22Rv1 (cell line): ENCODE measurements at regions not wholly inside any gene's neighbourhood (a gene's known extent, or its start where the extent isn't known, plus 50 kb on each side); places are given as distances from the start of the nearest gene placed in this dataset.

ENCODE experiments used
- H3K27ac ChIP-seq: fragments of 450-650 bp; 2 replicates; pipeline ENCODE4 v1.5.1; 2017
- ZFX ChIP-seq: fragments of 450-650 bp; IDR thresholded peaks from 2 replicates; pipeline ENCODE4 v1.6.1; 2017; ENCODE audit warnings: antibody characterized with exemption, borderline replicate concordance
- TF ChIP-seq, protein P1 (sequence below): fragments of 450-650 bp; IDR thresholded peaks from 2 replicates; pipeline ENCODE4 v1.5.1; 2017; ENCODE audit warnings: mild to moderate bottlenecking

GRCh38 chr2:105653302-105653701 lies 91.4 kb upstream of the NCK2 start:
- TF ChIP-seq, protein P1, sequence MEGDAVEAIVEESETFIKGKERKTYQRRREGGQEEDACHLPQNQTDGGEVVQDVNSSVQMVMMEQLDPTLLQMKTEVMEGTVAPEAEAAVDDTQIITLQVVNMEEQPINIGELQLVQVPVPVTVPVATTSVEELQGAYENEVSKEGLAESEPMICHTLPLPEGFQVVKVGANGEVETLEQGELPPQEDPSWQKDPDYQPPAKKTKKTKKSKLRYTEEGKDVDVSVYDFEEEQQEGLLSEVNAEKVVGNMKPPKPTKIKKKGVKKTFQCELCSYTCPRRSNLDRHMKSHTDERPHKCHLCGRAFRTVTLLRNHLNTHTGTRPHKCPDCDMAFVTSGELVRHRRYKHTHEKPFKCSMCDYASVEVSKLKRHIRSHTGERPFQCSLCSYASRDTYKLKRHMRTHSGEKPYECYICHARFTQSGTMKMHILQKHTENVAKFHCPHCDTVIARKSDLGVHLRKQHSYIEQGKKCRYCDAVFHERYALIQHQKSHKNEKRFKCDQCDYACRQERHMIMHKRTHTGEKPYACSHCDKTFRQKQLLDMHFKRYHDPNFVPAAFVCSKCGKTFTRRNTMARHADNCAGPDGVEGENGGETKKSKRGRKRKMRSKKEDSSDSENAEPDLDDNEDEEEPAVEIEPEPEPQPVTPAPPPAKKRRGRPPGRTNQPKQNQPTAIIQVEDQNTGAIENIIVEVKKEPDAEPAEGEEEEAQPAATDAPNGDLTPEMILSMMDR, result no peak
- no peak for TF ChIP-seq ZFX
- H3K27ac ChIP-seq, result no peak overlapping the region

DNA sequence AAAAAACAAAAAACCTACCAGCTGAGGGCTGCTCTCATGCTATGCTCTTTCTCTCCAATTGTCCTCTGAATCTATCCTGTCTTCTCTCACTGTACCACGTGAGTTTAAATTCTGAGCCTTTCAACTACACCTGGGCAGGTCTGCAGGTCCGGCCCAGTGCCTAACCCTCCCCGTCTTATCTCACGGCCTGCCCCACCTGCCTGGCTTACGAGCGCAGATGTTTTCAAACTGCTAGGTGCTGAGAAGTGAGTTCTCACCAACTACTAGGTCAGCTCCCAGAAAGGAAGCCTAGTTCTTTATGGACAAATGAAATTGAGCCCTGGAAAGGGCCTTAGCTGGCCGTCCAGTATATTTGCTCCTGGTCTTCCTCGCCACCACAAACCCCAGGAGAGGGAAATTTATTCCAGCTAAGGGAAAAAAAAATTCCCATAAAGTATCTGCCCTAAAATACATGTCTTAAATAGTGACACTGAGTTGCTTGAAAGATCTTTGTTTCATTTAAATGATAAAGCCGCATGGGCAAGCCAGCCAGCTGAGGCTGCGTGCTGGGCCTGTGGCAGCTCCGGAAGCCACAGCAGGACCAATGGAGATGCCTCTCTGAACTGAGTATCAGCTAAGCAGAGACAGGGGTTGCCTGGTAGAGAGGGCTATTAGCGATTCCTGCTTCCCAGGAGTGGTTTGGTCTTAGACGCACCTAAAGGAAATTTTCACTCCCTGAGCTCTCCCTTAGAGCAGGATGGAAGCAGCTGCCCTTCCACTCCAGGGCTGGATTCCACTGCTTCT lies 92.5 kb upstream of the NCK2 start:
- TF ChIP-seq, protein P1, result no peak
- no peak for TF ChIP-seq ZFX
- no peak overlapping the region for H3K27ac ChIP-seq

DNA sequence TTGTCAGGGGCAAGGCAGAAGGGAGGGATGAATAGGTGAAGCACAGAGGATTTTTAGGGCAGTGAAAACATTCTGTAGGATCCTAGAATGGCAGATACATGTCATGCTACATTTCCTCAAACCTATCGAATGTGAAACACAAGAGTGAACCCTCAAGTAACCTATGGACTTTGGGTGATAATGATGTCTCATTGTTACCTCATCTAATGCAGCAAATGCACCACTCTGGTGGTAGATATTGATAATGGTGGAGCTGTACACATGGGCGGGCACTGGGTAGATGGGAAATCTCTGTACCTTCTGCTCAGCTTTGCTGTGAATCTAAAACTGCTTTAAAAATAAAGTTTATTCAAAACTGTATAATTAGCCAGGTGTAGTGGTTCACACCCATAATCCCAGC lies 95.2 kb upstream of the NCK2 start:
- no peak overlapping the region for H3K27ac ChIP-seq
- TF ChIP-seq, protein P1, result no peak
- no peak for TF ChIP-seq ZFX

GRCh38 chr2:105647731-105648130 lies 97.0 kb upstream of the NCK2 start:
- TF ChIP-seq, protein P1, result no peak
- no peak for TF ChIP-seq ZFX

GRCh38 chr2:105646774-105647076 lies 98.0 kb upstream of the NCK2 start:
- H3K27ac ChIP-seq, result no peak overlapping the region
- TF ChIP-seq, protein P1, result no peak
- TF ChIP-seq ZFX, result no peak

More at GRCh38 chr2:105647731-105648130, 97.0 kb upstream of the NCK2 start:
- no peak overlapping the region for H3K27ac ChIP-seq

GRCh38 chr2:105645938-105646773 lies 98.6 kb upstream of the NCK2 start:
- H3K27ac ChIP-seq, result no peak overlapping the region
- TF ChIP-seq ZFX, result no peak

GRCh38 chr2:105645031-105645937 lies 99.4 kb upstream of the NCK2 start:
- TF ChIP-seq ZFX, result no peak
- TF ChIP-seq, protein P1, result no peak

More at GRCh38 chr2:105645031-105645937, 99.4 kb upstream of the NCK2 start:
- no peak overlapping the region for H3K27ac ChIP-seq
